ENCODE measurements at regions not wholly inside any gene's neighbourhood (a gene's known extent, or its start where the extent isn't known, plus 50 kb on each side); places are given as distances from the start of the nearest gene placed in this dataset.
"Not testable (repeated sequence)": the region's sequence is repeated elsewhere in the genome, so short reads cannot be mapped to it uniquely, and the experiment has no call there.

DNA sequence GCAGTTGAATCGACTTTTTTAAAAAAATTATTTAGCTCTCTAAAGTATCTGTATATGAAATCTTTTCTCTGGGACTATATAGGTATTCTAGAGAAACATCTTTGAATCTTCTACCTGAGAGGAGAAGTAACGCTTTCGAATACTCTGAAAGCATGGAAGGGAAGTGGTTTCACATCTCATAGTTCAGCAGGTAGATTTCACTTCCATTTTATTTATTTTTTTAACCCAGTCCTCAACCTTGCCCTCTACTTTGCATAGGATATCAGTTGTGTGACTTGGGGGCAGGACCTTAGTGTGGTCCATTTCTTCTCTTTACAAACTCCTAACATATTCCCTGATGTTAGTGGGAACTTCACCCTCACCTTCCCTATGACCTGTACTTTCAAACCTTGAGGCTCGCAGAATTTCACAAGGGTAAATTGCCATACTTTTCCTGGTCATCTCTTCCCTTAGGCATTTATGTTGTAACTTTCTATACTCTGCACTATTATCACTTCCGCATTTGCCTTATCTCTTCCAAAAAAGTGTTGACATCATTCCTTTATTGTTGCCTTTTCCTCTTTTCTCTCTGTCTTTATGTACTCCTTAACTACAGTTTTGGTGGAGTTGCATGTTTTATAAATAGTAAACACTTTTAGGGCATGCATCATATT is 1208.5 kb upstream of the ADGRL4 start:
- DNase-seq, result no peak

GRCh38 chr1:80212948-80213347 is 1206.4 kb upstream of the ADGRL4 start:
- DNase-seq, result no peak

DNA sequence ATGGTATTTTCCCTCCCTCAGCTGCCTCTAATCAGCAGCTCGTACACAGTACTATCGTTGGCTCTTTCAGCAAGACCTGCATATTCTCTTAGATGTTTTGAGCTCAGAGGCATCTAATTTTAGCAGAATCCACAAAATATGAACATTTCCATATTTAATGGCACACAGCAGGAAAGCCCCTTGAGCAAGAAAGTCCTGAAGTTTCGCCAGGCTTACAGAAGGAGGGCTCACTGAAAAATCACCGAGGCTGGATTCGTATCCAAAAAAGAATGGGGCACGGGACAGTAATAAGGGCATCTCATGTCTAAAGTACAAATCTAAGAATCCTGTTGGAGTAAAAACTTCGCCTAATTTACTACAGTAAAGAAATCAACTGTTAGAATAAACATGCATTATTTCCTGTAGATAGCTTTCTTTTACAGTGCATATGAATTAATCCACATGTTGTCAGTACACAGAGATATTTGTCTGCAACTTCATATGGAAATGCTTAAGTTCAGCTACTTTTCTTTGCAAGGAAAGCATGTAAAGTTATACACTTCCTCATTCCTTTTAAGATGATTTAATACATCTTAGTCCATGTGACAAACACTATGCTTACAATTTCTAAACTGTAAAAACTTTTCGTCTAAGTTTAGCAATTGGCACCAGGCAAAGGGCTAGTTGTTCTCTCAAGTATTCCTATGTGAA is 1205.3 kb upstream of the ADGRL4 start:
- no peak for DNase-seq

- no peak for DNase-seq
These were observed 1195.6 kb upstream of the ADGRL4 start for GRCh38 chr1:80202118-80202517.

- no peak for DNase-seq
These were observed 1187.7 kb upstream of the ADGRL4 start for GRCh38 chr1:80194221-80194620.

- DNase-seq, result no peak
These were observed 1174.9 kb upstream of the ADGRL4 start for GRCh38 chr1:80181418-80181817.

DNA sequence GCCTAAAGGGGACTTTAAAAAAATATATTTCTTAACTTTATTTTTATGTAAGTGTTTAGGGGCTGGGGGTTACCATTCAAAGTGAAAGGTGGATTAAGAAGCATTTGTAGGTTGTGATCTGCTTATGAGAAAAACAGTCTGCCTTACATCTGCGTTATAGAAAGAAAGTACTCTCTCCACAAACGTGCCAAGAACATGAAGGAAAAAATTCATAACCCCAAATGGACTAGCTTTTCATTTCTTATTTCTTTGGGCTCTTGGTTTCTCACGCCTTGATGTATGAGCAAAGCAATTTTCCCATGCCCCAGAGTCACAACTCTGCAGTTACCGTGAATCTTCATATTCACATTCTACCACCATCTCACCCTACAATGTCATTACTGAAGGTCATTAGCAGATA is 1165.1 kb upstream of the ADGRL4 start:
- no peak for DNase-seq

DNA sequence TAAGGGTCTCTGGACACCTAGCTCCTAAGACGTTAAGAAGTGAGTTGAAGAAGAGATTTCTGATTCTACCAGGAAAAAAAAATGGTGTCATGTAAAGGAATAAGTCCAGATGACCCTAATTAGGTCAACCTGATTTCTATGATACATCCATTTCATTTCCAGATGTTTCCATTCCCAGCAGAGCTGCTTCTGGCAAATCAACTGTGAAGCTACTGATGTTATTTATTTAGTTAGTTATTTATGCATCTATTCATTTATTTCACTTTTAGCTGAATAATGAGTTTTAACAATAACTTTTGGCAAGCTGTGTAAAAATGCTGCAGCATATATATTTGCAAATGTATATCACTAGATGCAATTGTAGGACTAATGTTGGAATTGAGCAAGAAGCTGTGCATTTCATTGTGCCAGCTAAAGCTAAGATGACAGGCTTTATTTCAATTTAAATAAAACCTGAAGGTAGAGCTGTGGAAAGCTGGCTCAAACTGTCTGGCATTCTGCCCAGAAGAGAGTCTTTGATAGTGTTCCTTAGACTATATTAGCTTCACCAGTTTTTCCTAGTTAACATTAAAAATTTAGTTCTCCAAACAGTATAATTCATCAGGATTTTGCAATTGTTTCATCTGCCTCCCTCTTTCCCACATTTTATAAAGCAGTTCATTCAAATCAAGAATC is 1164.4 kb upstream of the ADGRL4 start:
- no peak for DNase-seq

- DNase-seq, result no peak
These were observed 1157.6 kb upstream of the ADGRL4 start for GRCh38 chr1:80164150-80164549.

- no peak for DNase-seq
These were observed 1157.2 kb upstream of the ADGRL4 start for GRCh38 chr1:80163686-80164085.

GRCh38 chr1:80158771-80159170 is 1152.2 kb upstream of the ADGRL4 start:
- no peak for DNase-seq

GRCh38 chr1:80158266-80158665 is 1151.7 kb upstream of the ADGRL4 start:
- DNase-seq, result no peak

- no peak for DNase-seq
These were observed 1148.8 kb upstream of the ADGRL4 start for GRCh38 chr1:80155371-80155770.

DNA sequence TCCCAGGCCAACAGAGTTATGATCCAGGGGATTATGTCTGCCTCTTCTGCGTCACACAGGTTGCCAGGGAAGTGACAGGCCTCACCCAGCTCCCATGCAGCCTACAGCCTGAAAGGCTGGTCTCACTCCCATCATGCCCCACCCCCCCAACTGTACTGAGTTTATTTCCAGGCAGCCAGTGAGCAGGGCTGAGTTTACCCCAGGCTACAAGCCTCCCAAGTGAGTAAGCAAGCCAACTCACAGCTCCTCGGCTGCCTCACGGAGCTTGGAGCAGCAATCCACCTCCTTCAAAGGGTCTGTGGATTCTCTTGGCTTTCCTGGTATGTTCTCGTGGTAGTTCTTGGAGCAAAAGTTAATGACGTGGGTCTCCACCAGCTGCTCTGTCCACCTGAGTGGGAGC is 1147.6 kb upstream of the ADGRL4 start:
- no peak for DNase-seq

DNA sequence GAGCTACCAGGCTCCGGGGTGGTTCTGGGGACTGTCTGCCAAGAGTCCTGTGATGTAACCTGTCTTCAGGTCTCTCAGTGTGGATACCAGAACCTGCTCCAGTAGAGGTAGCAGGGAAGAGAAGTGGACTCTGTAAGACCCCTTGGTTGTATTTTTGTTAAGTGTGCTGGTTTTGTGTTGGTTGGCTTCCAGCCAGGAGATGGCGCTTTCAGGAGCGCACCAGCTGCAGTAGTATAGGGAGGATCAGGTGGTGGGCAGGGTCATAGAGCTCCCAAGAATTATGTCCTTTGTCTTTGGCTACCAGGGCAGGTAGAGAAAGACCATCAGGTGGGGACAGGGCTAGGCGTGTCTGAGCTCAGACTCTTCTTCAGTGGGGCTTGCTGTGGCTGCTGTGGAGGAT is 1147.2 kb upstream of the ADGRL4 start:
- no peak for DNase-seq

DNA sequence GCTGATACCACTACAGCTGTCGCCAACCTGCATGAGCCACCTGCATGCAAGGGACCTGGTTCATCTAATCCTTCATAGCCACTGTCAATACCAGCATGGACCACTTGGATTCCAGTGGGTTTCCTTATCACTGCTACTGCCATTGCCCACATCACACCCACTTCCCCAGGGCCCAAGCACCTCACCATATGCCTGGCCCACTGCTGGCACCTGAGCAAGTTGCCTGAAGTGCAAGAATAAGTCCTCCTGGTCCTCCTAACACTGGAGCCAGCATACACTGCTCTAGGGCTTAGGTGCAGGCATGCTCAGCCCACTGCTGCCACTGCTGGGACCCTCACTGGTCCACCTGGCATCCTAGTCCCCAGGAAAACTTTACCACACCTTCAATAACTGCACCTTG is 1136.8 kb upstream of the ADGRL4 start:
- no peak for DNase-seq

DNA sequence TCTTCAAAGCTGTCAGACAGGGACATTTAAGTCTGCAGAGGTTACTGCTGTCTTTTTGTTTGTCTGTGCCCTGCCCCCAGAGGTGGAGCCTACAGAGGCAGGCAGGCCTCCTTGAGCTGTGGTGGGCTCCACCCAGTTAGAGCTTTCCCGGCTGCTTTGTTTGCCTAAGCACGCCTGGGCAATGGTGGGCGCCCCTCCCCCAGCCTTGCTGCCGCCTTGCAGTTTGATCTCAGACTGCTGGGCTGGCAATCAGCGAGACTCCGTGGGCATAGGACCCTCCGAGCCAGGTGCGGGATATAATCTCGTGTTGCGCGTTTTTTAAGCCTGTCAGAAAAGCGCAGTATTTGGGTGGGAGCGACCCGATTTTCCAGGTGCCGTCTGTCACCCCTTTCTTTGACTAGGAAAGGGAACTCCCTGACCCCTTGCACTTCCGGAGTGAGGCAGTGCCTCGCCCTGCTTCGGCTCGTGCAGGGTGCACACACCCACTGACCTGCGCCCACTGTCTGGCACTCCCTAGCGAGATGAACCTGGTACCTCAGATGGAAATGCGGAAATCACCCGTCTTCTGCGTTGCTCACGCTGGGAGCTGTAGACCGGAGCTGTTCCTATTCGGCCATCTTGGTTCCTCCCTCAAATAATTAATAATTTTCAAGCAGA is 1131.5 kb upstream of the ADGRL4 start:
- DNase-seq, result not testable (repeated sequence)

DNA sequence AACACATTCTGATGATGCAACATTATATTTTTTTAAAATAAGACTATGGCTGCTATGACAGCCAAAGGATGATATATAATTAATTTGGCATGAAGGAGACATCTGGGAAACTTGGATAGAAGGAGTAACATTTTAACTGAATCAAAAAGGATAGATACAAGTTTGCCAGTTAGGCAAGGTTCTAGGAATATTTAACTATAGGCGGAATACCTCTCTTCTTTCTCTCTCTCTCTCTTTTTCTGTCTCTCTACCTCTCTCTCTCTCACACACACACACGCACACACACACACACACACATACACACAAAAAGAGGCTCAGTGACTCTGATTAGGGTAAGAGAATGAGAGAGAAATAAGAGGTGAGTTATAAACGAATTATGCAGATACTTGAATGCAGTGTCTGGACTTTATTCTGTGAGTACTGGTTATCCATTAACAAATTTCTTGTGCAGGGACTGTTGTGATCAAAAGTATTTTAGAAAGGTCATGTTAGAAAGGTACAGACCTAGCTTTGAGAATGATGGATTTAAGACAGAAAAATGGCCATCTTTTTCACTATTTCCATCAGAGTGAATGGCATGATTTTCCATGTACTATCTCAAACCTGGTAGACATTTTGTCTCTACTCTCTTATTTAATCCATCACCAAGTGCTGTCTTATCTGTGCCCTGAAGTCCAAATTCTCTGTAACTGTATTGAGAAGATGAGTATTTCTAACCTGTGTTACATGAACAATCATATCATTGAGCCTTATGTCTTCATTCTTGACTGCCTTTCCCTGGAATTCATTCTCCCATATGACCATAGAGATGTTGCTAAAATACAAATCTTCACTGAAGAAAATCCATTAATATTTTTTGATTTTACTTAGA is 1106.9 kb upstream of the ADGRL4 start:
- DNase-seq, result no peak

- DNase-seq, result no peak
These were observed 1094.6 kb upstream of the ADGRL4 start for GRCh38 chr1:80101159-80101558.

GRCh38 chr1:80099713-80100112 is 1093.2 kb upstream of the ADGRL4 start:
- DNase-seq, result no peak

GRCh38 chr1:80085067-80085466 is 1078.5 kb upstream of the ADGRL4 start:
- DNase-seq, result no peak

GRCh38 chr1:80083892-80084291 is 1077.4 kb upstream of the ADGRL4 start:
- no peak for DNase-seq

DNA sequence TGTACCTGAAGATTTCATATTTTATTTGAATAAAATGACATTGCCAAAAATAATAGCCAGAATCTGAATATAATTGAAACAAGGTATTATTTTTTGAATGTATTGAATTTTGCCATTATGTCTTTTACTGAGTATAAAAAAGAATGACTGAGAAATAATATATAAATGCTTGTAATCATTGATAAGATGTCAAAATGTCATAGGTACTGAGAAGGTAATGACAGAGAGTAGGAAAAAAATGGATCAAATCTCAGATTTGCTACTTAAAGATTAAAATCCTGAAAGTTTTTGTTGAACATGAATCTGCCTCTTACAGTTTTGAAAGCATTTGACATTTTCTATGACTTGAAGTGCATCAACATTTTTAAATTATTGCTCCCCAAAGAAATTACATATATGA is 1069.9 kb upstream of the ADGRL4 start:
- DNase-seq, result no peak

Measured in NCI-H1436 (cell line).